Muscle of back (tissue), 3 donors: ENCODE measurements at regions not wholly inside any gene's neighbourhood (a gene's known extent, or its start where the extent isn't known, plus 50 kb on each side); places are given as distances from the start of the nearest gene placed in this dataset.

Source experiments
- DNase-seq, 3 donors: peaks; one replicate each; pipeline versions ENCODE4 v3.0.0 to v3.0.0-alpha.2; 2013

DNA sequence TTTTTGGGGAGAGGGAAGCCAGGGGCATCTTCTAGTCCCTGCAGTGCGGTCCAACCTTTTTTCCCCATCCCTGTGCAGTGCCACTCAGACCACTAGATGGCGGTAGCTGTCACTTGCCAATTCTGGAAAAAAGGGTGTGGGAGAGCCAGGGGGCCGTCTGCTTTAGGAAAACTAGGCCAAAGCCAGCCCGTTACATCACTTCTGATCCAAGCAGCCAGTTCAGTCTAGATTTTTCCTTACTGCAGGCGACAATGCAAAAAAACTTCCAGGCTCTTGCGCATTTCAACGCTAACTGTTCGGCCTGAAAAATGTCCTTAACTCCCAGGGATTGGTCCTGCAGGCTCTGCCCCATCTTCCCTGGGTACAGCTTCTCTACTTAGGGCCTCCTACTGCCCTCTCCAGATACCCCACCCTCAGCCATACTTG lies 69.2 kb upstream of the CES5A start:
- peak; percentile 74 to 93 (median 86) for DNase-seq

DNA sequence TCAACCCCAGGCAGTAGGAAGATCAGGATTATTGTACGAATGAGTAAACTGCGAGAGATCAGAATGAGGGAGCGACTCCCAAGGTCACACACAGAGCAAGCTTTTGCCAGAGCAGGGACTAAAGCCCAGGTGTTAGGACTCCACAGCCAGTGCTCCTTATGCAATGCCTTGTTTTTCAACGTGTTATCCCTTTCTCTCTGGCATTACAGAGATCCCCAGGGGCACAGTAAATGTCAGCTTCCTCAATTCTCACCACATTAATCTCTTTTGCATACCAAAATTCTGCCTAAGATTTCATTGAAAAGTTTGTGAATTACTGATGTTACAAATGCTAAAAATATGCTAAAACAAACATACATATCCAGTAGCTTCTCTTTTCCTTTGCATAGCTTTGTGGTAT lies 68.1 kb upstream of the CES5A start:
- DNase-seq: peak in 2 of 3 donors; percentile 12 to 48

DNA sequence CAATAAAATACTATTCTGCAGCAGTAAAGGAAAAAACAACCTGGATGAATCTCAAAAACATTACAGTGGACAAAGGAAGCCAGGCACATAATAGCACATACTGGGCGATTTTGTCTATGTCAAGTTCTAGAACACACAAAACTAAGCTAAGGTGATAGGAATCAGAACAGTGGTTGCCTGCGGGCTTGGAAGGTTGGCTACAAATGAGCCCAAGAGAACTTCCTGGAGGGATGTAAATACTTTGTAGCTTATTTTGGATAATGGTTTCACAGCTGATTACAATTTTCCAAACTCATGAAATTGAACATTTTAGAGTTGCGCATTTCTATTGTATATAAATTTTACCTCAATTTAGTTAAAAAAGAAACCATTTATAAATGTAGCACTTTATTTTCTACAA lies 67.6 kb upstream of the CES5A start:
- no peak for DNase-seq

DNA sequence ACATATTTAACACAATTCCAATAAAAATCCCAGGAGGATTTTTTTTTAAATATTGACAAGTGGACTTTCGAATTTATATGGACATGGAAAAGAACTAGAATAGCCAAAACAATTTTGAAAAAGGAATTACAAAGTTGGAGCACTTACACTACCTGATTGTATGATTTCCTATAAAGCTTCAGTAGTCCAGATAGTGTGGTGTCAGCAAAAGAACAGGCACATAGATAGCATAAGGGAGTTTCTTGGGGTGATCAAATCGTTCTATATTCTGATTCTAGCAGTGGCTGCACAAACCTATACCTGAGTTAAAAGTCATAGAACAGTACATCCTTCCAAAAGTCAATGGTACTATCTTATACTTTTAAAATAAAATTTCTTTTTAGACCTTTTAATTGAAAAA lies 66.4 kb upstream of the CES5A start:
- no peak for DNase-seq

DNA sequence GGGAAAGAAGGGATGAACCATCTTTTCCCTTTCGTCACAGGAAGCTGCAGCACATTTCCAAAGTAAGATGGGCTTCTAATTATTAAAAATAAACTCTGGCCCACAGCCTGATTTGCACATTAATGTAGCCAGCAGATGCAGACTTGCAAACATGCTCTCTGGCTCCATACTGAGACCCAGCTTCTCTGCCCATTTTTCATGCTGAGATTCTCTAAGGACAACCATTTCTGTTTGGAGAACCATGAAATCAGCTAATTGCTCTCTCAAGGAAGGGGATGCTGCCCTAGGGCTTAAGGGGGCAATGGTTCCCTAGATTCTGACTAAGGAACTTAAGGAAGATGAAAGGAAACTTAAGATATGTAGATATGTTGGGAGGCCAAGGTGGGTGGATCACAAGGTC lies 63.0 kb upstream of the CES5A start:
- peak in 1 of 3 donors; percentile 15 for DNase-seq

DNA sequence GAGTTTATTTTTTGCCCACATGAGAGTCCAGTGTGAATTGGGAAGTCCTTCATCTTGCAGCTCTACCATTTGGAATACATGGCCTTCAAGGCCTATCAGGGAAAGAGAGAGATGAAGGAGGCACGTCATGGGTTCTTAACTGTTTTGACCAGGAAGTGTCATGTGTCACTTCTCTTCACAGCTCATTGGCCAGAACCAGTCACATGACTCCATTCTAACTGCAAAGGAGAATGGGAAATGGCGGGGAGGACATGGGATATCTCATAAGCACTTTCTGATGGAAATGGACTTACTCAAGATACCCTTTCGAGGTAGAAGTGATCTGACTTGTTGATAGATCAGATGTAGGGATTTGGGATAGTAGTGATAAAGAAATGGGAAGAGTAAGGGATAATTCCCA lies 57.9 kb upstream of the CES5A start:
- no peak for DNase-seq

DNA sequence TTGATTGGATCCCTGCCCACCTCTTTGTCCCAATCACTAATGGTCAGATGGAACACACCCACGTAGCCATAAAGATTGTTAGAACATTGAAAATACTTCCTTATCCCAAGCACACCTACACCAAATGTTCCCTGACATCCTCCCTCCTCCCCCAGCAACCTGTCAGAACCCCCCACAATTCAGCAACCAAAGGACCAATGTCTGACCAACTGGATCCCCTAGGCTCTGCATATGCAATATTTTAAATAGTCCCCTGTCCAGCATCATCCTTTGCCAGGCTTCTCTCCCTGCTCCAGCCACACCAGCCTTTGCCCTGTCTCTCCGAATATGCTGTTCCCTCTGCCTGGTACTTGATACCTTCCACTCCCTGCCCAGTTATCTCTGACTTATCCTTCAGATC lies 54.9 kb upstream of the CES5A start:
- no peak for DNase-seq

DNA sequence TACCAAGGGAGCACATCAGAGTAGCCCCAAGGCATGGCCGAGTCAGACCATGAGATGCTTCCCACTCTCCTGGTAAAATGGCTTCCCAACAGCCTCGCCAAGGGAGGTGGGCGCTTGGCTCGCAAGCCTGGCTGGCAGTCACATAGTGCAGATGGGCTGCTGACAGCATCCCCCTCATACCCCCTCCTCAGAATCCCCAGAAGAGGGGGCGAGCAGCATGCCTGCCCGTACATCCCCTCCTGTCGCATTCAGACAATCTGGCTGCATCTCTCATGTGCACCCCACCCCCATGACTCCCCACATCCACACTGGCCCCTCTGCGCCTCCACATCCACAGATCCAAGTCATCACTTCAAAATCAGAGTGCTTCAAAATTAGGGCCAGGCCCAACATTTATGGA lies 54.0 kb upstream of the CES5A start:
- no peak for DNase-seq

DNA sequence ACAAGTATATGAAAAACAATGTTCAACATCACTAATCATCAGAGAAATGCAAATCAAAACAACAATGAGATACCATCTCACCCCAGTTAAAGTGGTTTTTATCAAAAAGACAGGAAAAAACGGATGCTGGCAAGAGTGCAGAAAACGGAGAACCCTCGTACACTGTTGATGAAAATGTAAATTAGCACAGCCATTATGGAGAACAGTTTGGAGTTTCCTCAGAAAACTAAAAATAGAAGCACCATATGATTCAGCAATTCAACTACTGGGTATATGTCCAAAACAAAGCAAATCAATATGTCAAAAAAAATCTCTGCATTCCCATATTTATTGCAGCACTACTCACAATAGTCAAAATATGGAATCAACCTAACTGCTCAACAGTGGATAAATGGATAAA lies 50.1 kb upstream of the CES5A start:
- DNase-seq: no peak
